ENCODE measurements at regions not wholly inside any gene's neighbourhood (a gene's known extent, or its start where the extent isn't known, plus 50 kb on each side); places are given as distances from the start of the nearest gene placed in this dataset.

- Mint-ChIP-seq H3K9me3 (no peaks in the 10 kb centered on the region), H3K27me3 (ENCODE audit: low read depth) (no peaks in the 10 kb centered on the region), H3K4me3 (no peak overlapping the region), H3K27ac (no peak overlapping the region), H3K4me1 (peaks cover 10 to 19% of the 10 kb centered on the region in 2 experiments), H3K36me3 (ENCODE audit: insufficient read depth in 1 of 3, low read depth in 3 of 3) (no peaks in the 10 kb centered on the region)
- Histone ChIP-seq H3K23ac (ENCODE audit: insufficient read length, low read depth, low read length) (no peak overlapping the region), H2BK120ac (ENCODE audit: low read depth, low read length, poor library complexity, severe bottlenecking) (no peak overlapping the region), H2BK12ac (ENCODE audit: insufficient read length, low read depth, low read length) (no peak overlapping the region), H3K56ac (ENCODE audit: insufficient read length, low read depth, low read length) (no peak overlapping the region), H2AFZ (ENCODE audit: low read length) (no peak overlapping the region), H4K5ac (ENCODE audit: insufficient read length, low read depth, low read length) (no peak overlapping the region), H3K4me1 (ENCODE audit: insufficient read depth, low read length) (0 out of 2 replicates have a peak, but pooled peaks cover 4% of the 10 kb centered on the region), H3K4ac (ENCODE audit: low read depth, low read length) (no peak overlapping the region), H3K23me2 (ENCODE audit: insufficient read length, low read depth, low read length, poor library complexity, severe bottlenecking) (no peaks in the 10 kb centered on the region), H3K4me2 (ENCODE audit: insufficient read depth, insufficient read length, low read length) (no peak overlapping the region), H3K79me1 (ENCODE audit: insufficient read depth, low read depth, low read length, poor library complexity, severe bottlenecking) (no peaks in the 10 kb centered on the region), H3K14ac (ENCODE audit: insufficient read depth, low read length) (no peak overlapping the region), H4K91ac (ENCODE audit: insufficient read length, low read depth, low read length) (no peak overlapping the region), H3K79me2 (ENCODE audit: insufficient read depth, low read length) (no peaks in the 10 kb centered on the region), H3K27ac (ENCODE audit: insufficient read length, low read depth, low read length) (no peak overlapping the region), H4K8ac (replicated peaks; ENCODE audit: insufficient read length, low read depth, low read length) (no peak overlapping the region), H2BK15ac (ENCODE audit: low read depth, low read length) (no peak overlapping the region), H3K9ac (ENCODE audit: extremely low read depth, insufficient read length, low read length) (no peak overlapping the region), H3T11ph (ENCODE audit: low read length) (no peak overlapping the region), H3K9me3 (ENCODE audit: control insufficient read depth, low read depth, low read length) (no peaks in the 10 kb centered on the region), H4K20me1 (ENCODE audit: control insufficient read depth, insufficient read depth, insufficient read length) (no peaks in the 10 kb centered on the region), H2BK20ac (ENCODE audit: low read depth, low read length, poor library complexity, severe bottlenecking) (no peak overlapping the region), H3K18ac (ENCODE audit: insufficient read length, low read depth, low read length) (no peak overlapping the region), H3K27me3 (ENCODE audit: insufficient read depth, low read length) (no peaks in the 10 kb centered on the region), H2AK5ac (ENCODE audit: insufficient read length, low read length) (no peak overlapping the region), H2BK5ac (ENCODE audit: insufficient read length, low read length) (no peak overlapping the region)
- DNase-seq: no peak
- no CpG with 5 or more reads among the region's 1 CpG for WGBS (ENCODE audit: extremely low coverage, insufficient read length, low lambda C conversion rate)
- TF ChIP-seq CTCF (conservative IDR thresholded peaks at IDR 0.05): no peak
Observed at GRCh38 chr15:37360724-37361123, 260.4 kb upstream of the MEIS2 start.
